ENCODE measurements at regions not wholly inside any gene's neighbourhood (a gene's known extent, or its start where the extent isn't known, plus 50 kb on each side); places are given as distances from the start of the nearest gene placed in this dataset.

DNA sequence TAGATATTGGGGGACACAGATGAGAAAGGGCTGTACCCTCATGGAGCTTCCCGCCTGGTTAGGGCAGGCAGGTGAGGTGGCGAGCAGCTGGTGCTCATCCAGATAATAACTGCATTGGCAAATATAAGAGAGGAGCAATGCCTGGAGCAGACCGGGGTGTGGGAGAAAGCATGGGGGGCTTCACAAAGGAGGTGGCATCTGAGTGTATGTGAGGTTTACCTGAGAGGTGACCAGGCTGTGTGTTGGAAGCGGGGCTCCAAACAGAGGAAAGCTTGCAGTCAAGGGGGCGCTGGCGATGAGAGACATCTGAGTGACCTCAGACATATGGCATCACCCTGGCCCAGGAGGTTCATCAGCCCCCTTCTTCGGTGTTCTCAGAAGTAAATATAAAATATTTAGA is 72.1 kb upstream of the PMEPA1 start:
- H4K5ac ChIP-seq (ENCODE audit: insufficient read length, low read depth, low read length): no peak overlapping the region
- H2BK12ac ChIP-seq (ENCODE audit: low read depth, low read length): no peak overlapping the region
- ChIA-PET POLR2A (ENCODE audit: partially characterized antibody) (interaction anchor here (1.1 kb wide), 1 partner anchor 71 kb away, joined by 3 read pairs; no protein-coding TSS in a partner anchor), CTCF (ENCODE audit: partially characterized antibody) (interaction anchor here (0.7 to 1.2 kb wide), 4 partner anchors 186 to 618 kb away, joined by 3 read pairs; no protein-coding TSS in a partner anchor)
- H3K4me1 ChIP-seq (replicated peaks in 1 of 4; ENCODE audit: control insufficient read depth in 3 of 4, insufficient read depth in 4 of 4, low read length in 3 of 4): peaks cover 0 to 5% (median 2%) of the 10 kb centered on the region in 4 experiments; a peak in 3 of 7 replicates
- H3K27me3 ChIP-seq (replicated peaks in 1 of 4; ENCODE audit: control insufficient read depth in 3 of 4, extremely low read depth in 1 of 4, insufficient read depth in 3 of 4, low read length in 3 of 4): no peaks in the 10 kb centered on the region
- H3K18ac ChIP-seq (ENCODE audit: extremely low read depth, low read length): no peak overlapping the region
- H3K4me2 ChIP-seq (ENCODE audit: insufficient read depth in 1 of 2, low read depth in 2 of 2, low read length in 2 of 2): no peak overlapping the region
- H3K4me3 ChIP-seq (ENCODE audit: extremely low read depth in 1 of 4, insufficient read depth in 2 of 4, low read depth in 3 of 4, low read length in 4 of 4): no peak overlapping the region
- WGBS, 2 experiments (ENCODE audit: extremely low coverage in 1 of 2, insufficient coverage in 1 of 2, insufficient read length in 1 of 2, insufficient replicate concordance in 2 of 2, low coverage in 1 of 2, low lambda C conversion rate in 2 of 2, missing lambda C conversion rate in 1 of 2): 89% methylated on average over 6 of the region's 7 CpGs; no CpG with 5 or more reads in 1 of the 2 experiments
- no peak overlapping the region for H2BK20ac ChIP-seq (ENCODE audit: low read length)
- no peak overlapping the region for H3K27ac ChIP-seq (ENCODE audit: low read depth, low read length)
- FAIRE-seq (no peak), DNase-seq (ENCODE audit: low read depth in 1 of 2, low spot score in 2 of 2) (no peak)
- no peaks in the 10 kb centered on the region for H4K20me1 ChIP-seq (replicated peaks in 1 of 2; ENCODE audit: control insufficient read depth in 1 of 2, insufficient read depth in 2 of 2, low read length in 2 of 2)
- no peak overlapping the region for H3K4ac ChIP-seq (replicated peaks; ENCODE audit: insufficient read length, low read depth, low read length)
- H3K23ac ChIP-seq (ENCODE audit: insufficient read length): no peak overlapping the region
- H2BK15ac ChIP-seq (ENCODE audit: low read length): no peak overlapping the region
- H3K79me1 ChIP-seq (ENCODE audit: low read depth, low read length): no peaks in the 10 kb centered on the region
- H3K56ac ChIP-seq (replicated peaks; ENCODE audit: insufficient read length, low read depth, low read length): no peak overlapping the region
- H2AFZ ChIP-seq (ENCODE audit: low read length): no peak overlapping the region
- no peak overlapping the region for H2AK5ac ChIP-seq (ENCODE audit: low read depth, low read length)
- no peak overlapping the region for H3K9ac ChIP-seq (replicated peaks in 1 of 4; ENCODE audit: extremely low read depth in 1 of 4, low read depth in 3 of 4, low read length in 3 of 4)
- H3K36me3 ChIP-seq (ENCODE audit: control insufficient read depth in 2 of 4, insufficient read depth in 4 of 4, low read length in 3 of 4): no peaks in the 10 kb centered on the region
- no peak overlapping the region for H2BK5ac ChIP-seq (ENCODE audit: low read depth, low read length)
- H4K8ac ChIP-seq (ENCODE audit: extremely low read depth, insufficient read depth, low read length): no peak overlapping the region
- H3K23me2 ChIP-seq (ENCODE audit: low read depth, low read length): peaks cover 8% of the 10 kb centered on the region; the same call in 1 of the 2 replicates
- H3K9me3 ChIP-seq (ENCODE audit: insufficient read depth in 2 of 2, low read depth in 1 of 2, low read length in 1 of 2): no peaks in the 10 kb centered on the region
- H2BK120ac ChIP-seq (replicated peaks; ENCODE audit: low read depth, low read length): no peak overlapping the region
- H3K79me2 ChIP-seq (ENCODE audit: control insufficient read depth in 1 of 2, insufficient read depth in 2 of 2, low read length in 2 of 2): no peaks in the 10 kb centered on the region
- no peak overlapping the region for H4K91ac ChIP-seq (replicated peaks; ENCODE audit: insufficient read length, low read length)
- H3K14ac ChIP-seq (ENCODE audit: insufficient read length): no peak overlapping the region
- no peak for TF ChIP-seq GABPA (IDR thresholded peaks at IDR 0.05; ENCODE audit: borderline replicate concordance, insufficient read depth, low read length)

All from H1 (cell line).